GM06990 (cell line): ENCODE measurements at regions not wholly inside any gene's neighbourhood (a gene's known extent, or its start where the extent isn't known, plus 50 kb on each side); places are given as distances from the start of the nearest gene placed in this dataset.

Source experiments
- DNase-seq: peaks from one replicate; pipeline ENCODE4 v3.0.0-alpha.2; 2011; ENCODE audit not compliant: insufficient read length; ENCODE audit errors: extremely low read depth
- H3K27me3 ChIP-seq: replicated peaks from 2 replicates; pipeline ENCODE4 v1.6.0; 2011; ENCODE audit warnings: low read length; ENCODE audit not compliant: control insufficient read depth, insufficient read depth
- H3K36me3 ChIP-seq: 2 replicates; pipeline ENCODE4 v1.5.1; 2011; ENCODE audit warnings: low read length; ENCODE audit not compliant: control insufficient read depth, insufficient read depth
- H3K4me3 ChIP-seq: replicated peaks from 2 replicates; pipeline ENCODE4 v1.5.1; 2011; ENCODE audit warnings: low read depth, mild to moderate bottlenecking, control low read depth, low read length
- CTCF ChIP-seq: IDR thresholded peaks from 2 replicates; pipeline ENCODE4 v1.5.1; 2011; ENCODE audit warnings: low read length, control low read depth, mild to moderate bottlenecking, inconsistent platforms; ENCODE audit not compliant: insufficient read depth, poor library complexity, severe bottlenecking

GRCh38 chr1:22224091-22224490 lies 81.2 kb upstream of the WNT4 start:
- H3K36me3 ChIP-seq, result no peaks in the 10 kb centered on the region
- DNase-seq, result no peak
- TF ChIP-seq CTCF, result no peak
- no peaks in the 10 kb centered on the region for H3K27me3 ChIP-seq
- no peak overlapping the region for H3K4me3 ChIP-seq

GRCh38 chr1:22224631-22225030 lies 81.7 kb upstream of the WNT4 start:
- H3K4me3 ChIP-seq, result no peak overlapping the region
- H3K27me3 ChIP-seq, result no peaks in the 10 kb centered on the region
- TF ChIP-seq CTCF, result no peak
- DNase-seq, result no peak
- H3K36me3 ChIP-seq, result no peaks in the 10 kb centered on the region

GRCh38 chr1:22225858-22226589 lies 83.1 kb upstream of the WNT4 start:
- H3K36me3 ChIP-seq, result no peaks in the 10 kb centered on the region
- no peaks in the 10 kb centered on the region for H3K27me3 ChIP-seq
- TF ChIP-seq CTCF, result no peak
- H3K4me3 ChIP-seq, result no peak overlapping the region
- no peak for DNase-seq

GRCh38 chr1:22228074-22228473 lies 85.2 kb upstream of the WNT4 start:
- Histone ChIP-seq H3K36me3 (no peaks in the 10 kb centered on the region), H3K4me3 (no peak overlapping the region), H3K27me3 (no peaks in the 10 kb centered on the region)
- no peak for TF ChIP-seq CTCF
- DNase-seq, result no peak

- no peak for DNase-seq
- TF ChIP-seq CTCF, result no peak
- no peak overlapping the region for H3K4me3 ChIP-seq
Observed at GRCh38 chr1:22228505-22228911, 85.6 kb upstream of the WNT4 start.

GRCh38 chr1:22229379-22229778 lies 86.5 kb upstream of the WNT4 start:
- H3K36me3 ChIP-seq, result no peaks in the 10 kb centered on the region
- H3K4me3 ChIP-seq, result no peak overlapping the region
- DNase-seq, result no peak
- H3K27me3 ChIP-seq, result no peaks in the 10 kb centered on the region
- TF ChIP-seq CTCF, result no peak

More at GRCh38 chr1:22228505-22228911, 85.6 kb upstream of the WNT4 start:
- no peaks in the 10 kb centered on the region for H3K36me3 ChIP-seq
- no peaks in the 10 kb centered on the region for H3K27me3 ChIP-seq
